Aorta (tissue), 5 donors: ENCODE measurements at regions not wholly inside any gene's neighbourhood (a gene's known extent, or its start where the extent isn't known, plus 50 kb on each side); places are given as distances from the start of the nearest gene placed in this dataset.

ENCODE experiments used
- ATAC-seq: fragments of 200-7000 bp; cut with Tn5 transposase; one replicate; pipeline ENCODE4 v1.9.1; 2022; ENCODE audit warnings: moderate library complexity; ENCODE audit not compliant: low FRiP score
- DNase-seq, 2 donors: peaks; one replicate each; pipeline ENCODE4 v3.0.0-alpha.2; 2020
- H3K27ac ChIP-seq, 2 donors: one replicate each; pipeline ENCODE4 v1.5.1; 2013; ENCODE audit warnings: low read length in 2 of 2, mild to moderate bottlenecking in 2 of 2, moderate library complexity in 2 of 2, control low read depth in 1 of 2, inconsistent platforms in 1 of 2, low read depth in 1 of 2
- H3K27me3 ChIP-seq, 2 donors: one replicate each; pipeline ENCODE4 v1.6.1; 2013; ENCODE audit warnings: control low read depth in 1 of 2, low read length in 1 of 2, mild to moderate bottlenecking in 1 of 2, moderate library complexity in 1 of 2; ENCODE audit not compliant: insufficient read depth in 2 of 2, control insufficient read depth in 1 of 2
- H3K36me3 ChIP-seq, 2 donors: one replicate each; pipeline ENCODE4 v1.6.1; 2013; ENCODE audit warnings: control low read depth in 1 of 2, low read length in 1 of 2, mild to moderate bottlenecking in 1 of 2; ENCODE audit not compliant: insufficient read depth in 2 of 2, control insufficient read depth in 1 of 2
- H3K4me1 ChIP-seq, 2 donors: one replicate each; pipeline ENCODE4 v1.6.1; 2013; ENCODE audit warnings: low read length in 2 of 2, control low read depth in 1 of 2, mild to moderate bottlenecking in 1 of 2, moderate library complexity in 1 of 2; ENCODE audit not compliant: insufficient read depth in 2 of 2, control insufficient read depth in 1 of 2
- H3K4me3 ChIP-seq, 2 donors: one replicate each; pipeline ENCODE4 v1.5.1; 2013; ENCODE audit warnings: low read length in 2 of 2, control low read depth in 1 of 2, mild to moderate bottlenecking in 1 of 2
- H3K9me3 ChIP-seq: one replicate; pipeline ENCODE4 v1.6.1; 2013; ENCODE audit warnings: mild to moderate bottlenecking, low read length; ENCODE audit not compliant: control insufficient read depth
- WGBS, 2 donors: extraction: QIAGEN DNeasy Blood & Tissue Kit; methylation state at CpG; one replicate each; pipeline ENCODE4 v1.1.7; 2013; 5-methylcytosine and 5-hydroxymethylcytosine counted together
- intact Hi-C, 2 donors: fragments of 100-400 bp; cut with DNase I; formaldehyde crosslinking; loops; one replicate each; pipeline versions ENCODE4 v1.14.2 to v1.15.0; 2022
- donor health status: healthy with polysubstance abuse.
- donor health status: Bipolar disorder and iron deficiency.
- donor health status: DM: no; HTN: no; CAD: no.
- donor health status: DM: no; HTN: no; CAD: no.
- donor health status: DM: yes; HTN: yes; CAD: no.

- DNase-seq (no peak), ATAC-seq (no peak)
- WGBS, 2 donors = 93 to 95% methylated on average over 3 of the region's 3 CpGs
- H3K4me1 ChIP-seq = no peaks in the 10 kb centered on the region
- H3K36me3 ChIP-seq = no peaks in the 10 kb centered on the region
- intact Hi-C loops = loop anchor here (2.0 to 10.0 kb wide), 4 partner anchors 169 to 391 kb away; no protein-coding TSS in a partner anchor
- no peaks in the 10 kb centered on the region for H3K9me3 ChIP-seq
- H3K4me3 ChIP-seq = no peak overlapping the region
- H3K27ac ChIP-seq = no peak overlapping the region
- H3K27me3 ChIP-seq = no peaks in the 10 kb centered on the region
Observed at GRCh38 chr21:38735626-38736206, 70.0 kb upstream of the ETS2 start.

GRCh38 chr21:38740090-38740489, 65.6 kb upstream of the ETS2 start:
- Histone ChIP-seq H3K27ac (no peak overlapping the region), H3K36me3 (no peaks in the 10 kb centered on the region), H3K4me1 (no peaks in the 10 kb centered on the region), H3K27me3 (no peaks in the 10 kb centered on the region), H3K9me3 (no peaks in the 10 kb centered on the region), H3K4me3 (no peak overlapping the region)
- DNase-seq = no peak
- WGBS, 2 donors = 78 to 84% methylated on average over 3 of the region's 3 CpGs
- no peak for ATAC-seq
- intact Hi-C loops = no loop called here

- Histone ChIP-seq H3K4me1 (no peaks in the 10 kb centered on the region), H3K36me3 (no peaks in the 10 kb centered on the region), H3K9me3 (no peaks in the 10 kb centered on the region), H3K27me3 (no peaks in the 10 kb centered on the region), H3K4me3 (no peak overlapping the region), H3K27ac (no peak overlapping the region)
- no peak for DNase-seq
- ATAC-seq = no peak
- intact Hi-C loops = no loop called here
- WGBS, 2 donors = 99% methylated on average over 5 of the region's 5 CpGs
Observed at GRCh38 chr21:38741092-38741949, 64.4 kb upstream of the ETS2 start.

GRCh38 chr21:38741950-38742256, 63.8 kb upstream of the ETS2 start:
- ATAC-seq (no peak), DNase-seq (no peak)
- H3K9me3 ChIP-seq = no peaks in the 10 kb centered on the region
- intact Hi-C loops = no loop called here
- H3K4me3 ChIP-seq = no peak overlapping the region
- H3K27ac ChIP-seq = no peak overlapping the region
- no peaks in the 10 kb centered on the region for H3K4me1 ChIP-seq
- H3K27me3 ChIP-seq = no peaks in the 10 kb centered on the region
- no peaks in the 10 kb centered on the region for H3K36me3 ChIP-seq
- 90 to 91% methylated on average over 5 of the region's 5 CpGs for WGBS, 2 donors

- 85 to 93% methylated on average over 1 of the region's 1 CpG for WGBS, 2 donors
- intact Hi-C loops = no loop called here
- no peak overlapping the region for H3K4me3 ChIP-seq
- no peaks in the 10 kb centered on the region for H3K36me3 ChIP-seq
- H3K9me3 ChIP-seq = no peaks in the 10 kb centered on the region
- H3K27me3 ChIP-seq = no peaks in the 10 kb centered on the region
- no peak for DNase-seq
- H3K27ac ChIP-seq = no peak overlapping the region
- ATAC-seq = no peak
- H3K4me1 ChIP-seq = no peaks in the 10 kb centered on the region
Observed at GRCh38 chr21:38742580-38743260, 63.0 kb upstream of the ETS2 start.

GRCh38 chr21:38743772-38744529, 61.8 kb upstream of the ETS2 start:
- DNase-seq (no peak), ATAC-seq (no peak)
- no peaks in the 10 kb centered on the region for H3K27me3 ChIP-seq
- no peaks in the 10 kb centered on the region for H3K9me3 ChIP-seq
- WGBS, 2 donors = 93 to 94% methylated on average over 21 of the region's 21 CpGs
- H3K4me3 ChIP-seq = no peak overlapping the region
- no peak overlapping the region for H3K27ac ChIP-seq
- no peaks in the 10 kb centered on the region for H3K4me1 ChIP-seq
- intact Hi-C loops = no loop called here
- no peaks in the 10 kb centered on the region for H3K36me3 ChIP-seq

GRCh38 chr21:38744861-38745260, 60.9 kb upstream of the ETS2 start:
- Histone ChIP-seq H3K27ac (no peak overlapping the region), H3K27me3 (no peaks in the 10 kb centered on the region), H3K36me3 (no peaks in the 10 kb centered on the region), H3K4me1 (no peaks in the 10 kb centered on the region), H3K9me3 (no peaks in the 10 kb centered on the region), H3K4me3 (no peak overlapping the region)
- ATAC-seq (no peak), DNase-seq (no peak)
- 58 to 61% methylated on average over 2 of the region's 2 CpGs for WGBS, 2 donors
- intact Hi-C loops = no loop called here

- Histone ChIP-seq H3K4me3 (no peak overlapping the region), H3K4me1 (peaks cover 0 to 2% of the 10 kb centered on the region in 2 donors), H3K27me3 (no peaks in the 10 kb centered on the region), H3K27ac (no peak overlapping the region), H3K9me3 (no peaks in the 10 kb centered on the region), H3K36me3 (no peaks in the 10 kb centered on the region)
- WGBS, 2 donors = 70 to 82% methylated on average over 4 of the region's 4 CpGs
- intact Hi-C loops = no loop called here
- DNase-seq (no peak), ATAC-seq (no peak)
Observed at GRCh38 chr21:38747810-38748209, 57.9 kb upstream of the ETS2 start.
